K562 (cell line): ENCODE measurements at regions not wholly inside any gene's neighbourhood (a gene's known extent, or its start where the extent isn't known, plus 50 kb on each side); places are given as distances from the start of the nearest gene placed in this dataset.

Source experiments
- CREB3 ChIP-seq: fragments of 450-650 bp; conservative IDR thresholded peaks from 2 replicates; pipeline ENCODE4 v1.6.1; 2016; ENCODE audit warnings: missing genetic modification characterization, low read depth, mild to moderate bottlenecking, missing compliant biosample characterization, moderate library complexity
- MXI1 ChIP-seq: IDR thresholded peaks from 2 replicates; pipeline ENCODE4 v1.6.1; 2011; ENCODE audit warnings: low read depth, mild to moderate bottlenecking, improper control_type of control experiment, low read length
- RBM22 ChIP-seq: fragments of 200-400 bp; formaldehyde crosslinking; IDR thresholded peaks from 2 replicates; pipeline ENCODE4 v1.6.1; 2018; ENCODE audit warnings: low read length, low read depth; ENCODE audit not compliant: poor library complexity, severe bottlenecking
- STAG1 ChIP-seq: sonication (generic); formaldehyde crosslinking; IDR thresholded peaks from 2 replicates; pipeline ENCODE4 v1.5.0; 2020; ENCODE audit warnings: missing genetic modification reagents, borderline replicate concordance
- THRB ChIP-seq: fragments of 450-650 bp; formaldehyde crosslinking; conservative IDR thresholded peaks from 2 replicates; pipeline ENCODE4 v1.4.0; 2022; ENCODE audit warnings: mild to moderate bottlenecking, missing genetic modification characterization
- ZFX ChIP-seq: sonication (generic); formaldehyde crosslinking; IDR thresholded peaks from 2 replicates; pipeline ENCODE4 v1.8.0; 2022; ENCODE audit warnings: mild to moderate bottlenecking, missing genetic modification reagents, moderate library complexity
- ZNF165 ChIP-seq: fragments of 250-450 bp; sonication (Bioruptor Pico); IDR thresholded peaks from 2 replicates; pipeline ENCODE4 v1.4.0; 2020; ENCODE audit warnings: borderline replicate concordance
- TF ChIP-seq, protein P1 (sequence below), 2 experiments: fragments of 450-650 bp; IDR thresholded peaks; 2 replicates each; pipeline ENCODE4 v1.6.1; 2016
- TF ChIP-seq, protein P2 (sequence below), 2 experiments: fragments of 450-650 bp; formaldehyde crosslinking in 1 of 2; IDR thresholded peaks; 2 replicates each; pipeline versions ENCODE4 v1.4.0 to v1.6.1; 2014 to 2020; ENCODE audit warnings: mild to moderate bottlenecking in 2 of 2, borderline replicate concordance in 1 of 2, low read depth in 1 of 2

DNA sequence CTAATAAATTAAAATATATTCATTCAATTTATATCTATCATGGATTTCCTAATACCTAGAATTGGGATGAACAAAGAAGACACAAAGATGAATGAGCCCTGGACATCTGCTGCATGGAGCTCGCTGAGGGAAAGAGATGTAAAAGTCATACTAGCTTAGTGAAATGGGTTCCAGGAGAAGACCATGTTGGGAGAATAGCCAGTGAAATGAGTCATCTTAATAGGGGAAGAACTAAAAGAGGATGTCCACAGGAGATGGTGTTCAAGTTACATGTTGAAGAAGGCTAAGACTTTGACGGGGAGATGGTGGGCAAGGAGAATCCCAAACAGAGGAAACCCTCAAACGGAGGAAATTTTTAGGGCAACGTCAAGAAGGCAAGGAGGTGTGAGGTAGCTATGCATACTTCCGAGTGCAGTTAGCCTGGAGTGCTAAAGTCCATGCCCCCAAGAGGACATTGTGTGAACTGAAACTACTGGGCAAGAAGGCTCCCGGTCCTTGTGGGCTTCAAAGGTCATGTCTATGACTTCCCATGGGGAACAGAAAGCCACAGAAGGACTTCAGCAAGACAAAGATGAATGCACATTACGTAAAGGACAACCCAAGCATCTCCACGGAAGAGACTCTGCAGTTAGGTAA lies 220.5 kb upstream of the CDH11 start:
- no peak for TF ChIP-seq RBM22
- TF ChIP-seq, protein P1, sequence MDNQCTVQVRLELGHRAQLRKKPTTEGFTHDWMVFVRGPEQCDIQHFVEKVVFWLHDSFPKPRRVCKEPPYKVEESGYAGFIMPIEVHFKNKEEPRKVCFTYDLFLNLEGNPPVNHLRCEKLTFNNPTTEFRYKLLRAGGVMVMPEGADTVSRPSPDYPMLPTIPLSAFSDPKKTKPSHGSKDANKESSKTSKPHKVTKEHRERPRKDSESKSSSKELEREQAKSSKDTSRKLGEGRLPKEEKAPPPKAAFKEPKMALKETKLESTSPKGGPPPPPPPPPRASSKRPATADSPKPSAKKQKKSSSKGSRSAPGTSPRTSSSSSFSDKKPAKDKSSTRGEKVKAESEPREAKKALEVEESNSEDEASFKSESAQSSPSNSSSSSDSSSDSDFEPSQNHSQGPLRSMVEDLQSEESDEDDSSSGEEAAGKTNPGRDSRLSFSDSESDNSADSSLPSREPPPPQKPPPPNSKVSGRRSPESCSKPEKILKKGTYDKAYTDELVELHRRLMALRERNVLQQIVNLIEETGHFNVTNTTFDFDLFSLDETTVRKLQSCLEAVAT (IDR thresholded peaks at IDR 0.05): no peak
- TF ChIP-seq STAG1 (CRISPR knock-in tag): no peak
- TF ChIP-seq ZNF165 (CRISPR knock-in tag): no peak
- no peak for TF ChIP-seq ZFX (CRISPR knock-in tag)
- TF ChIP-seq, protein P2, sequence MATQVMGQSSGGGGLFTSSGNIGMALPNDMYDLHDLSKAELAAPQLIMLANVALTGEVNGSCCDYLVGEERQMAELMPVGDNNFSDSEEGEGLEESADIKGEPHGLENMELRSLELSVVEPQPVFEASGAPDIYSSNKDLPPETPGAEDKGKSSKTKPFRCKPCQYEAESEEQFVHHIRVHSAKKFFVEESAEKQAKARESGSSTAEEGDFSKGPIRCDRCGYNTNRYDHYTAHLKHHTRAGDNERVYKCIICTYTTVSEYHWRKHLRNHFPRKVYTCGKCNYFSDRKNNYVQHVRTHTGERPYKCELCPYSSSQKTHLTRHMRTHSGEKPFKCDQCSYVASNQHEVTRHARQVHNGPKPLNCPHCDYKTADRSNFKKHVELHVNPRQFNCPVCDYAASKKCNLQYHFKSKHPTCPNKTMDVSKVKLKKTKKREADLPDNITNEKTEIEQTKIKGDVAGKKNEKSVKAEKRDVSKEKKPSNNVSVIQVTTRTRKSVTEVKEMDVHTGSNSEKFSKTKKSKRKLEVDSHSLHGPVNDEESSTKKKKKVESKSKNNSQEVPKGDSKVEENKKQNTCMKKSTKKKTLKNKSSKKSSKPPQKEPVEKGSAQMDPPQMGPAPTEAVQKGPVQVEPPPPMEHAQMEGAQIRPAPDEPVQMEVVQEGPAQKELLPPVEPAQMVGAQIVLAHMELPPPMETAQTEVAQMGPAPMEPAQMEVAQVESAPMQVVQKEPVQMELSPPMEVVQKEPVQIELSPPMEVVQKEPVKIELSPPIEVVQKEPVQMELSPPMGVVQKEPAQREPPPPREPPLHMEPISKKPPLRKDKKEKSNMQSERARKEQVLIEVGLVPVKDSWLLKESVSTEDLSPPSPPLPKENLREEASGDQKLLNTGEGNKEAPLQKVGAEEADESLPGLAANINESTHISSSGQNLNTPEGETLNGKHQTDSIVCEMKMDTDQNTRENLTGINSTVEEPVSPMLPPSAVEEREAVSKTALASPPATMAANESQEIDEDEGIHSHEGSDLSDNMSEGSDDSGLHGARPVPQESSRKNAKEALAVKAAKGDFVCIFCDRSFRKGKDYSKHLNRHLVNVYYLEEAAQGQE (IDR thresholded peaks at IDR 0.05; ENCODE audit: borderline replicate concordance): no peak
- TF ChIP-seq, protein P2 (CRISPR knock-in tag; IDR thresholded peaks at IDR 0.05; ENCODE audit: low read depth): no peak
- no peak for TF ChIP-seq MXI1
- TF ChIP-seq THRB (CRISPR knock-in tag): no peak
- TF ChIP-seq CREB3 (tag): no peak
